Erythroblast (primary cell): ENCODE measurements at regions not wholly inside any gene's neighbourhood (a gene's known extent, or its start where the extent isn't known, plus 50 kb on each side); places are given as distances from the start of the nearest gene placed in this dataset.

Experiments used
- GATA1 ChIP-seq: IDR thresholded peaks from 2 replicates; pipeline ENCODE4 v1.6.1; 2011; ENCODE audit warnings: low read depth, mild to moderate bottlenecking, control low read depth, low read length, moderate library complexity
- POLR2A ChIP-seq: IDR thresholded peaks from 2 replicates; pipeline ENCODE4 v1.6.1; 2011; ENCODE audit warnings: mild to moderate bottlenecking, low read length

DNA sequence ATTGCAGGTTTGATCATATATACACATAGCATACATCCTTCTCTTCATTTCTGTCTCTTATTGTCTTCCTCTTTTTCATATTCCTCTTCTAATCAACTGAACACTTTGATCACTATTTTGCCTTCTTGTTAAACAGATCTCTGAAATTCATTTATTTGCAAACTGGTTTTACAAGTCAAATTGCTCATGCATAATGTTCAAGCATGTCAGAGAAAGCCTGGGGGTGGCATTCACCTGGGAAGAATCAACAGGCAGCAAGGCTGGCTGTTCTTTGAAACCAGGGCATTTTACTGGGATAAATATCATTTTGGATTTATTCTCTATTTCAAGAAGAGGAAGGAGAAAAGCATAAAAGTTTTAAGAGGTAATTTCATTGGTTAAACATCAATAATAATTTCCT lies 66.9 kb upstream of the LRATD1 start:
- TF ChIP-seq POLR2A (no peak), GATA1 (no peak)
